HepG2 (cell line): ENCODE measurements at regions not wholly inside any gene's neighbourhood (a gene's known extent, or its start where the extent isn't known, plus 50 kb on each side); places are given as distances from the start of the nearest gene placed in this dataset.

ENCODE experiments used
- ATF7 ChIP-seq, 2 experiments: fragments of 450-650 bp in 1 of 2; sonication (generic) in 1 of 2; formaldehyde crosslinking in 1 of 2; IDR thresholded peaks; 2 replicates each; pipeline versions ENCODE4 v1.4.0 to v1.6.1; 2016 to 2020; ENCODE audit warnings: antibody characterized with exemption in 1 of 2, mild to moderate bottlenecking in 1 of 2, missing genetic modification reagents in 1 of 2
- CTCF ChIP-seq: sonication (generic); formaldehyde crosslinking; IDR thresholded peaks from 2 replicates; pipeline ENCODE4 v1.5.0; 2020; ENCODE audit warnings: mild to moderate bottlenecking, missing genetic modification reagents, moderate library complexity
- FOSL2 ChIP-seq: sonication (generic); formaldehyde crosslinking; IDR thresholded peaks from 2 replicates; pipeline ENCODE4 v1.4.0; 2020; ENCODE audit warnings: missing genetic modification reagents
- GATA4 ChIP-seq: sonication (generic); IDR thresholded peaks from 2 replicates; pipeline ENCODE4 v1.6.1; 2016; ENCODE audit warnings: antibody characterized with exemption, low read depth, borderline replicate concordance
- KDM1A ChIP-seq: IDR thresholded peaks from 2 replicates; pipeline ENCODE4 v1.6.1; 2016; ENCODE audit warnings: missing compliant biosample characterization
- PBX3 ChIP-seq: sonication (generic); formaldehyde crosslinking; IDR thresholded peaks from 2 replicates; pipeline ENCODE4 v1.8.1; 2023; ENCODE audit warnings: missing genetic modification reagents, inconsistent platforms, borderline replicate concordance
- POLR2A ChIP-seq, 2 experiments: IDR thresholded peaks; 2 replicates each; pipeline ENCODE4 v1.6.1; 2011; ENCODE audit warnings: low read depth in 2 of 2, low read length in 2 of 2, mild to moderate bottlenecking in 1 of 2, moderate library complexity in 1 of 2; ENCODE audit not compliant: insufficient read depth in 1 of 2
- YY1 ChIP-seq: IDR thresholded peaks from 2 replicates; pipeline ENCODE4 v1.6.1; 2011; ENCODE audit warnings: low read length, low read depth, moderate library complexity, mild to moderate bottlenecking; ENCODE audit not compliant: insufficient read depth, insufficient replicate concordance
- ZNF597 ChIP-seq: sonication (generic); formaldehyde crosslinking; IDR thresholded peaks from 2 replicates; pipeline ENCODE4 v1.5.0; 2020; ENCODE audit warnings: missing genetic modification reagents
- ZNF737 ChIP-seq: sonication (generic); formaldehyde crosslinking; IDR thresholded peaks from 2 replicates; pipeline ENCODE4 v1.5.0; 2020; ENCODE audit warnings: missing genetic modification reagents, mild to moderate bottlenecking, borderline replicate concordance
- ZUFSP ChIP-seq: sonication (generic); formaldehyde crosslinking; IDR thresholded peaks from 2 replicates; pipeline ENCODE4 v1.9.0; 2021; ENCODE audit warnings: missing genetic modification reagents, mild to moderate bottlenecking, borderline replicate concordance

- no peak for TF ChIP-seq CTCF (CRISPR knock-in tag)
- TF ChIP-seq POLR2A (IDR thresholded peaks at IDR 0.05; ENCODE audit: insufficient read depth in 1 of 2, low read depth in 2 of 2, low read length in 2 of 2): no peak
- TF ChIP-seq ZUFSP: no peak
- no peak for TF ChIP-seq ATF7 (IDR thresholded peaks at IDR 0.05)
- TF ChIP-seq ATF7 (CRISPR knock-in tag; IDR thresholded peaks at IDR 0.05): no peak
- TF ChIP-seq PBX3 (CRISPR knock-in tag): no peak
- TF ChIP-seq GATA4: no peak
- no peak for TF ChIP-seq ZNF597 (CRISPR knock-in tag)
- TF ChIP-seq FOSL2 (CRISPR knock-in tag): no peak
- TF ChIP-seq KDM1A (CRISPR knock-in tag): no peak
- TF ChIP-seq ZNF737: no peak
- no peak for TF ChIP-seq YY1
Observed at GRCh38 chr9:71557310-71557709, 211.0 kb downstream of the CEMIP2 start.
